Uterus (tissue), 3 donors: ENCODE measurements at regions not wholly inside any gene's neighbourhood (a gene's known extent, or its start where the extent isn't known, plus 50 kb on each side); places are given as distances from the start of the nearest gene placed in this dataset.
A peak's percentile ranks its signal among the peaks of the same experiment; 100 is the strongest.

Experiments used
- DNase-seq, 2 donors: peaks; one replicate each; pipeline ENCODE4 v3.0.0-alpha.2; 2019 to 2020
- H3K27ac ChIP-seq, 2 donors: fragments of 200-600 bp; sonication (generic); 1 replicate in 1 of 2; 2 replicates in 1 of 2; pipeline ENCODE4 v1.5.1; 2016 to 2018
- H3K27me3 ChIP-seq, 2 donors: fragments of 200-600 bp; sonication (generic); one replicate each; pipeline ENCODE4 v1.5.1; 2018 to 2019; ENCODE audit warnings: control low read depth in 1 of 2
- H3K36me3 ChIP-seq, 2 donors: fragments of 200-600 bp; sonication (generic); one replicate each; pipeline ENCODE4 v1.5.1; 2019; ENCODE audit warnings: control low read depth in 1 of 2
- H3K4me1 ChIP-seq, 2 donors: fragments of 200-600 bp; sonication (generic); one replicate each; pipeline ENCODE4 v1.5.1; 2018 to 2019; ENCODE audit warnings: control low read depth in 1 of 2
- H3K4me3 ChIP-seq, 2 donors: fragments of 200-600 bp; sonication (generic); 1 replicate in 1 of 2; 2 replicates in 1 of 2; pipeline ENCODE4 v1.5.1; 2018 to 2019; ENCODE audit warnings: mild to moderate bottlenecking in 1 of 2
- H3K9me3 ChIP-seq, 2 donors: fragments of 200-600 bp; sonication (generic); one replicate each; pipeline ENCODE4 v1.5.1; 2019; ENCODE audit warnings: control low read depth in 1 of 2
- POLR2A ChIP-seq, 2 donors: fragments of 450-650 bp; IDR thresholded peaks; one replicate each; pipeline ENCODE4 v1.6.1; 2016; ENCODE audit warnings: antibody characterized with exemption in 2 of 2, mild to moderate bottlenecking in 1 of 2, moderate library complexity in 1 of 2
- intact Hi-C: fragments of 100-400 bp; cut with DNase I; formaldehyde crosslinking; loops from one replicate; pipeline ENCODE4 v1.15.1; 2023; ENCODE audit warnings: low total_unique reads
- TF ChIP-seq, protein P1 (sequence below), 4 experiments: fragments of 200-600 bp in 2 of 4; fragments of 450-650 bp in 2 of 4; sonication (generic) in 2 of 4; IDR thresholded peaks; one replicate each; pipeline ENCODE4 v1.5.1; 2016 to 2019; ENCODE audit warnings: antibody characterized with exemption in 4 of 4, mild to moderate bottlenecking in 2 of 4, moderate library complexity in 1 of 4
- donor health status: DM: yes; HTN: yes; CAD: no.

DNA sequence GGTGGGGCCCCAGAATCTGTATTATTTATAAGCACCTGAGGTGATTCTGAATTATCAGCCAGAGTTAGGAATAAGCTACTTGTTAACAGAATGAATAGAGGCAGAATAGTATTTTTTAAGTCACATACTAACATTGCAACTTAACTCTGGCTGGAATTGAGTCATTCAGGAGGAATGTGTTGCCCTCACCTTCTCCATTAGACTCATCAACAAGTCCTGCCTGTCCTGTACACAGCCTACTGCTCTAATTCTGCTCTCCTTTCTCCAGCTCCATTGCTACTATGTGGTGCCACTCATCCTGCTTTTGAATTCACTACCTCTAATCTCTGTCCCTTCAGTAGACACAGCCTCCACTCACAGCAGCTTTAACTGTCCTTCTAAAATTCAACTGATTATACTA is 669.4 kb downstream of the DHX35 start:
- intact Hi-C loops: no loop called here
- Histone ChIP-seq H3K27ac (no peak overlapping the region), H3K4me3 (no peak overlapping the region), H3K9me3 (no peaks in the 10 kb centered on the region), H3K36me3 (no peaks in the 10 kb centered on the region), H3K4me1 (no peaks in the 10 kb centered on the region), H3K27me3 (no peaks in the 10 kb centered on the region)
- no peak for DNase-seq
- no peak for TF ChIP-seq POLR2A (IDR thresholded peaks at IDR 0.05)
- TF ChIP-seq, protein P1, sequence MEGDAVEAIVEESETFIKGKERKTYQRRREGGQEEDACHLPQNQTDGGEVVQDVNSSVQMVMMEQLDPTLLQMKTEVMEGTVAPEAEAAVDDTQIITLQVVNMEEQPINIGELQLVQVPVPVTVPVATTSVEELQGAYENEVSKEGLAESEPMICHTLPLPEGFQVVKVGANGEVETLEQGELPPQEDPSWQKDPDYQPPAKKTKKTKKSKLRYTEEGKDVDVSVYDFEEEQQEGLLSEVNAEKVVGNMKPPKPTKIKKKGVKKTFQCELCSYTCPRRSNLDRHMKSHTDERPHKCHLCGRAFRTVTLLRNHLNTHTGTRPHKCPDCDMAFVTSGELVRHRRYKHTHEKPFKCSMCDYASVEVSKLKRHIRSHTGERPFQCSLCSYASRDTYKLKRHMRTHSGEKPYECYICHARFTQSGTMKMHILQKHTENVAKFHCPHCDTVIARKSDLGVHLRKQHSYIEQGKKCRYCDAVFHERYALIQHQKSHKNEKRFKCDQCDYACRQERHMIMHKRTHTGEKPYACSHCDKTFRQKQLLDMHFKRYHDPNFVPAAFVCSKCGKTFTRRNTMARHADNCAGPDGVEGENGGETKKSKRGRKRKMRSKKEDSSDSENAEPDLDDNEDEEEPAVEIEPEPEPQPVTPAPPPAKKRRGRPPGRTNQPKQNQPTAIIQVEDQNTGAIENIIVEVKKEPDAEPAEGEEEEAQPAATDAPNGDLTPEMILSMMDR (IDR thresholded peaks at IDR 0.05): no peak

DNA sequence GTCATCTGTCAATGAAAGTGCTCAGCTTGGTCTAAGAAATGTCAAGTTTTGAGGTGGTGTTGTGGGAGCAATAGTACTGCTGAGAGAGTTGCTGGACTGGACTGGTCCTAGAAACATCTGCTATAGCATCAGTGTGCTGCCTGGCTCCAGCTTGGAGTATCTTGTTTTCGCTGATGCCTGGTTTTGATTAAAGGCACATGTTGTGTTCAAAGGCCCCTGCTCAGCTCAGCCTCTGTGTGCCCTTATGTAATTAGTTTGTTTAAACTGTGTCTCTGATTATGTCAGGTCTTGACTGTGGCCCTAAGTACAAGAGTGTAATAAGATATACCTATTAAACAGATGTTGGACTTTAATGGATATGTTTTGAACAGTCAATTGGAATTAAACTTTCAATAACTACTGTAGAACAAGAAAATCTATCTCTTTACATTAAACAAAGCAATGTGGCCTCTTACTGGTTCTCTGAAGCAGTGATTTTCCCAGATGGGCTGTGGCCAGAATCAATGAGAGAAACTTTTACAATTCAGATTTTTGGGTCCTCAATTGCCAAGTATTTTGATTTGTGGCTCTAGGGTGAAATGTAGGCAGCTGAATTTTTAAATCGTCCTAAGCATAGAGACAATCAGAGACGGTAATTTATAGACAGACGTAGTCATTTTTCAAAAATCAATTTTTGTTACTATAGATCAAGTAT is 668.2 kb downstream of the DHX35 start:
- no peaks in the 10 kb centered on the region for H3K4me1 ChIP-seq
- DNase-seq: no peak
- intact Hi-C loops: no loop called here

DNA sequence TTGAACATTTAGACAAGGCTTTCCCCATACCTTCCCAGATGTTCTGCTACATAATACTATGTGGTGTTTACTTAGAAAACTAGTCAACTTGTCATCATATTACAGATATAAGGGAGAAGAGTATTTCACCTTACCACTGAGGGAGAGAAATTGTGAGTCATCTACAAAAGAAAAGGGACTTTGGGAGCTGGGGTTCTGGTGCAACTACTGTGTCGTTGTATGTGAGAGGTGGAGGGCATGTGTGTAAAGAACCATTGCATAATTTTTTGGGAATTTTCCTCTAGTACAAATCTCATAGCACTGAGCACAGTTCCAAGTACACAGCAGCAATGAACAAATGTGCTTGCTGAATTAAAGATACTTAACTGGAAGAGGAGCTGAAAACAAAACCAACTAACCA is 665.6 kb downstream of the DHX35 start:
- no peaks in the 10 kb centered on the region for H3K4me1 ChIP-seq
- intact Hi-C loops: no loop called here
- TF ChIP-seq, protein P1 (IDR thresholded peaks at IDR 0.05): no peak
- TF ChIP-seq POLR2A (IDR thresholded peaks at IDR 0.05): no peak
- no peak overlapping the region for H3K27ac ChIP-seq
- no peaks in the 10 kb centered on the region for H3K27me3 ChIP-seq
- H3K36me3 ChIP-seq: no peaks in the 10 kb centered on the region
- H3K9me3 ChIP-seq: no peaks in the 10 kb centered on the region
- no peak for DNase-seq
- no peak overlapping the region for H3K4me3 ChIP-seq

More for the DNA sequence above, 668.2 kb downstream of the DHX35 start:
- TF ChIP-seq POLR2A (IDR thresholded peaks at IDR 0.05): no peak
- TF ChIP-seq, protein P1 (IDR thresholded peaks at IDR 0.05): no peak
- Histone ChIP-seq H3K36me3 (no peaks in the 10 kb centered on the region), H3K27ac (no peak overlapping the region), H3K9me3 (no peaks in the 10 kb centered on the region), H3K27me3 (no peaks in the 10 kb centered on the region), H3K4me3 (no peak overlapping the region)

DNA sequence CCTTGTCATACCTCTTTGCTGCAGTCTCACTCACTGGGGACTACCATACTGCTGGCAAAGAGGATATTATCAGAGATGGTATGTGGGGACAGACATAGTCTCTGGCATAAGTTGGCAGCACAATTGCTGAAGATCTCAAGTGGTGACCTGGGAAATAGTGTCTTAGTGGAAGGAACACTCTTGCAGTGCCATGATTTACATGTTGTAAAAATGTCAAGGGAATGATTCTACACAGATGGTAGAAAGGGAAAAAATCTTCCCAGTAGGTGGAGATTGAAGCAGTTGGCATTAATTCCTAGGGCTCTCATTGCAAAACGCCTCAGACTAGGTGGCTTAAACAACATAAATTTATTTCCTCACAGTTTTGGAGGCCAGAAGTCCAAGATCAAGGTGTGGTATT is 662.2 kb downstream of the DHX35 start:
- DNase-seq: no peak
- Histone ChIP-seq H3K9me3 (no peaks in the 10 kb centered on the region), H3K4me3 (no peak overlapping the region), H3K36me3 (no peaks in the 10 kb centered on the region), H3K4me1 (no peaks in the 10 kb centered on the region), H3K27me3 (no peaks in the 10 kb centered on the region), H3K27ac (peak overlapping the region in 1 of 2 donors; percentile 59)
- intact Hi-C loops: no loop called here
- TF ChIP-seq, protein P1 (IDR thresholded peaks at IDR 0.05): no peak
- no peak for TF ChIP-seq POLR2A (IDR thresholded peaks at IDR 0.05)

DNA sequence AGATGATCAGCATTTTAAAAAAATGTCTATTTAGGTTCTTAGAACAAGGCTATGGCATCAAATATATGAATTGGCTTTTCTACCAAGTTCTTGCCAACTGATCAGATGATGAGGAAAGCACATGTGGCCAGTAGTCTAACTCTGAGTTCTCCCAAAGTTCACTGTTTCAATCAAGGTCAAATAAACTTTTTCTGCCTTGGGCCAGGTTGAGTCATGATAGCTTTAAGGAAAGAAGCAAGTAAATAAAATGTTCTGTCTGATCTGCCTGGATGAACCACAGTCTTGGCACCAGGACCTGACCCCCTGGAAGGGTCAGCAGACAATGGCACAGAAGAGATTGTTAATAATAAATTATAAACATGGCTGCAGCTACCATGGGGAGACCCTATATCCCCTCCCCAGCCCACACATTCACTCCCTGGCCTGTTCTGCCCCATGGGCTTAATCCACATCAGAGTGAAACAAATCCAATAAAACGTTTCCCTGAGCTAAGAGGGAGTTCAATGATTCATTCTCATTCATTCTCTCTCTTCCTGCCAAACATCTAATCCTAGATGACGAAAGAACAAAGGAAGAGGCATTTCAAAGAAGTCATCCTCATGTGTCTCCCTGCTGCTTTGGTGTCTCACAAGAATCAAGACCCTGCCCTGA is 661.6 kb downstream of the DHX35 start:
- intact Hi-C loops: no loop called here
- Histone ChIP-seq H3K4me3 (no peak overlapping the region), H3K9me3 (no peaks in the 10 kb centered on the region), H3K27me3 (no peaks in the 10 kb centered on the region), H3K36me3 (no peaks in the 10 kb centered on the region), H3K4me1 (no peaks in the 10 kb centered on the region), H3K27ac (peak overlapping the region; percentile 43 to 59)
- peak; percentile 37 to 54 for DNase-seq
- TF ChIP-seq, protein P1 (IDR thresholded peaks at IDR 0.05): no peak
- no peak for TF ChIP-seq POLR2A (IDR thresholded peaks at IDR 0.05)
